Vagina (tissue), 2 donors: ENCODE measurements at regions not wholly inside any gene's neighbourhood (a gene's known extent, or its start where the extent isn't known, plus 50 kb on each side); places are given as distances from the start of the nearest gene placed in this dataset.

Source experiments
- DNase-seq, 2 donors: peaks; one replicate each; pipeline ENCODE4 v3.0.0-alpha.2; 2017; ENCODE audit errors: extremely low spot score in 2 of 2
- H3K27ac ChIP-seq: fragments of 200-600 bp; sonication (generic); one replicate; pipeline ENCODE4 v1.5.1; 2019
- H3K27me3 ChIP-seq: fragments of 200-600 bp; sonication (generic); one replicate; pipeline ENCODE4 v1.5.1; 2019
- H3K36me3 ChIP-seq, 2 donors: fragments of 200-600 bp; sonication (generic); one replicate each; pipeline ENCODE4 v1.5.1; 2017 to 2019
- H3K4me1 ChIP-seq: fragments of 200-600 bp; sonication (generic); one replicate; pipeline ENCODE4 v1.5.1; 2019
- H3K4me3 ChIP-seq, 2 donors: fragments of 200-600 bp; sonication (generic); 1 replicate in 1 of 2; 2 replicates in 1 of 2; pipeline ENCODE4 v1.5.1; 2016 to 2019
- H3K9me3 ChIP-seq: fragments of 200-600 bp; sonication (generic); one replicate; pipeline ENCODE4 v1.5.1; 2019
- POLR2A ChIP-seq, 2 donors: fragments of 450-650 bp; IDR thresholded peaks; one replicate each; pipeline ENCODE4 v1.6.1; 2017; ENCODE audit warnings: antibody characterized with exemption in 2 of 2, mild to moderate bottlenecking in 2 of 2, moderate library complexity in 2 of 2
- POLR2AphosphoS5 ChIP-seq, 2 donors: sonication (generic); formaldehyde crosslinking; IDR thresholded peaks; one replicate each; pipeline ENCODE4 v1.9.0; 2017; ENCODE audit warnings: antibody characterized with exemption in 2 of 2, mild to moderate bottlenecking in 2 of 2, low read depth in 1 of 2; ENCODE audit not compliant: insufficient read depth in 1 of 2
- intact Hi-C: fragments of 100-400 bp; cut with DNase I; formaldehyde crosslinking; loops from one replicate; pipeline ENCODE4 v1.15.1; 2023
- TF ChIP-seq, protein P1 (sequence below), 3 experiments: fragments of 450-650 bp in 2 of 3; fragments of 200-600 bp in 1 of 3; sonication (generic) in 1 of 3; IDR thresholded peaks; one replicate each; pipeline ENCODE4 v1.5.1; 2017 to 2019; ENCODE audit warnings: antibody characterized with exemption in 3 of 3, mild to moderate bottlenecking in 2 of 3, moderate library complexity in 2 of 3

DNA sequence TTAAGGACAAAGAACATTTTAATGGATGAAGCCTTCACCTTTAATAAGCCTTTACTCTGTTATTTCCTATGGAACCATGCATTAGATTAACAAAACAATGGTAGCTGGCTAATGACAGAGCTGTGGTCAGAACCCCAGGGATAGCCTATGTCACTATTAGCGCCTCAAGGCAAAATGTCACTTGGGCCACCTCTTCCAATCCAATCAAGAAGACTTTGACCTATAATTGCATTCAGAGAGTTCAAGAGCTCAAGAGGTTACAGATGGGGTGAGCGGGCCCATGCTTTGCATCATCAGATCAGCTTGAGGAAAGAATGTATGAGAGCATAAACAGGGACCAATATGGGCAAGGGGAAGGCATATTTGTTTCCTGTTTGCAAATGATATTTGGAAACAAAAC is 425.1 kb downstream of the ARHGEF28 start:
- intact Hi-C loops = no loop called here
- DNase-seq = no peak
- H3K4me3 ChIP-seq = no peak overlapping the region

DNA sequence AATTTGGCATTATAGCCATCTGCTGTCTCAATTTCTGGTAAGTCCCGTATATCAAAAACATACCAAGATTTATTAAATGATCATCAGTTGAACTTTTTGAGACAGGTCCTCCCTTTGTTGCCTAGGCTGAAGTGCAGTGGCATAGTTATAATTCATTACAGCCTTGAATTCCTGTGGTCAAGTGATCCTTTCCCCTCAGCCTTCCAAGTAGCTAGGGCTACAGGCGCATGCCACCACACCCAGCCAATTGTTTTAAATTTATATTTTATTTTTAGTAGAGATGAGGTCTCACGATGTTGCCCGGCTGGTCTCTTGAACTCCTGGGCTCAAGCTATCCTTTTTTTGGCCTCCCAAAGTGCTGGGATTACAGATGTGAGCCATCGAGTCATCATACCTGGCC is 418.9 kb downstream of the ARHGEF28 start:
- Histone ChIP-seq H3K4me1 (no peaks in the 10 kb centered on the region), H3K9me3 (no peaks in the 10 kb centered on the region), H3K4me3 (no peak overlapping the region), H3K36me3 (no peaks in the 10 kb centered on the region), H3K27me3 (no peaks in the 10 kb centered on the region), H3K27ac (no peak overlapping the region)
- intact Hi-C loops = no loop called here
- TF ChIP-seq, protein P1, sequence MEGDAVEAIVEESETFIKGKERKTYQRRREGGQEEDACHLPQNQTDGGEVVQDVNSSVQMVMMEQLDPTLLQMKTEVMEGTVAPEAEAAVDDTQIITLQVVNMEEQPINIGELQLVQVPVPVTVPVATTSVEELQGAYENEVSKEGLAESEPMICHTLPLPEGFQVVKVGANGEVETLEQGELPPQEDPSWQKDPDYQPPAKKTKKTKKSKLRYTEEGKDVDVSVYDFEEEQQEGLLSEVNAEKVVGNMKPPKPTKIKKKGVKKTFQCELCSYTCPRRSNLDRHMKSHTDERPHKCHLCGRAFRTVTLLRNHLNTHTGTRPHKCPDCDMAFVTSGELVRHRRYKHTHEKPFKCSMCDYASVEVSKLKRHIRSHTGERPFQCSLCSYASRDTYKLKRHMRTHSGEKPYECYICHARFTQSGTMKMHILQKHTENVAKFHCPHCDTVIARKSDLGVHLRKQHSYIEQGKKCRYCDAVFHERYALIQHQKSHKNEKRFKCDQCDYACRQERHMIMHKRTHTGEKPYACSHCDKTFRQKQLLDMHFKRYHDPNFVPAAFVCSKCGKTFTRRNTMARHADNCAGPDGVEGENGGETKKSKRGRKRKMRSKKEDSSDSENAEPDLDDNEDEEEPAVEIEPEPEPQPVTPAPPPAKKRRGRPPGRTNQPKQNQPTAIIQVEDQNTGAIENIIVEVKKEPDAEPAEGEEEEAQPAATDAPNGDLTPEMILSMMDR (IDR thresholded peaks at IDR 0.05) = no peak
- TF ChIP-seq POLR2A (IDR thresholded peaks at IDR 0.05) (no peak), POLR2AphosphoS5 (IDR thresholded peaks at IDR 0.05; ENCODE audit: insufficient read depth in 1 of 2, low read depth in 1 of 2) (no peak)
- no peak for DNase-seq

More for the DNA sequence above, 425.1 kb downstream of the ARHGEF28 start:
- TF ChIP-seq, protein P1 (IDR thresholded peaks at IDR 0.05) = no peak
- TF ChIP-seq POLR2A (IDR thresholded peaks at IDR 0.05) = no peak
- no peak for TF ChIP-seq POLR2AphosphoS5 (IDR thresholded peaks at IDR 0.05; ENCODE audit: insufficient read depth in 1 of 2, low read depth in 1 of 2)
- no peaks in the 10 kb centered on the region for H3K36me3 ChIP-seq
- H3K27me3 ChIP-seq = no peaks in the 10 kb centered on the region
- no peak overlapping the region for H3K27ac ChIP-seq
- no peaks in the 10 kb centered on the region for H3K9me3 ChIP-seq
- H3K4me1 ChIP-seq = no peaks in the 10 kb centered on the region

DNA sequence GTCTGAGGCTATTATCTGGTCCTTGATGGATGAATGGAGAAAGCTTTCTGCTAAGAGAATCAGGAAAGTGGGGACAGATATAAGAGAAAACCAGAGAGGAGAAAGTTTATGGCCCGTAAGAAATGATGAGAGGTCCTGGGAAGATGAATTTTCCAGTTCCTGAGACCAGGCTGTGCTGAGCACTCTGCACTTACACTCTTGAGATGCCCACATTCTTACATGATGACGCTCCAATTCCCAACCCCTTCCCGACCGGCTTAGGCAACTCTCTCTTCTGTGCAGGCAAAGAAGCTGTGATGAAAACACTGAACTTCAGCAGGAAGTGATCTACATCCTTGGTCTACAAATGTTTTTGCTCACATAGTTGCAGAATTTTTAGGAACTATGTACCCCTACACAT is 417.0 kb downstream of the ARHGEF28 start:
- TF ChIP-seq POLR2A (IDR thresholded peaks at IDR 0.05) = no peak
- TF ChIP-seq, protein P1 (IDR thresholded peaks at IDR 0.05) = no peak
- TF ChIP-seq POLR2AphosphoS5 (IDR thresholded peaks at IDR 0.05; ENCODE audit: insufficient read depth in 1 of 2, low read depth in 1 of 2) = no peak
- no peaks in the 10 kb centered on the region for H3K9me3 ChIP-seq
- intact Hi-C loops = no loop called here
- no peak overlapping the region for H3K27ac ChIP-seq
- no peaks in the 10 kb centered on the region for H3K36me3 ChIP-seq
- no peaks in the 10 kb centered on the region for H3K4me1 ChIP-seq
- H3K27me3 ChIP-seq = no peaks in the 10 kb centered on the region
- no peak overlapping the region for H3K4me3 ChIP-seq
- no peak for DNase-seq

DNA sequence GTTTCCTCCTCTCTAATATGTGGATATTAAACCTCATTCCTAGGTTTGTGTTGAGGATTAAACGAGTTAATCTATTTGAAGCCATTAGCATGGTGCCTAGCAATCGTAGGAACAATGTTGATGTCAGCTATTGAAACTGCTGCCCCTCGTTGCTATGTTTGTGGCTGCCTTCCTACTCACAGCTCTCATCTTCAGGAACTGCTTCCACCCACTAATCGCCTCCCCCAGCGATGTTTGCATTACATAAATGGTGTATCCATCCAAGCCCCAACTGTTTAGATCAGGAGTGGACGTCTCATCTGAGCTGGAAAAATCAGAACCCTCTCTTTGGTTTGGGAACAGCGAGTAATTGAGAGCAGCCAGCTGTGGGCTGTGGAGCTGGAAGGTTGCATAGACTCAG is 416.6 kb downstream of the ARHGEF28 start:
- TF ChIP-seq POLR2AphosphoS5 (IDR thresholded peaks at IDR 0.05; ENCODE audit: insufficient read depth in 1 of 2, low read depth in 1 of 2) (no peak), POLR2A (IDR thresholded peaks at IDR 0.05) (no peak)
- TF ChIP-seq, protein P1 (IDR thresholded peaks at IDR 0.05) = no peak
- DNase-seq = no peak
- intact Hi-C loops = no loop called here
- no peak overlapping the region for H3K4me3 ChIP-seq
- no peaks in the 10 kb centered on the region for H3K27me3 ChIP-seq
- H3K27ac ChIP-seq = no peak overlapping the region
- H3K36me3 ChIP-seq = no peaks in the 10 kb centered on the region
- H3K4me1 ChIP-seq = no peaks in the 10 kb centered on the region
- H3K9me3 ChIP-seq = no peaks in the 10 kb centered on the region

DNA sequence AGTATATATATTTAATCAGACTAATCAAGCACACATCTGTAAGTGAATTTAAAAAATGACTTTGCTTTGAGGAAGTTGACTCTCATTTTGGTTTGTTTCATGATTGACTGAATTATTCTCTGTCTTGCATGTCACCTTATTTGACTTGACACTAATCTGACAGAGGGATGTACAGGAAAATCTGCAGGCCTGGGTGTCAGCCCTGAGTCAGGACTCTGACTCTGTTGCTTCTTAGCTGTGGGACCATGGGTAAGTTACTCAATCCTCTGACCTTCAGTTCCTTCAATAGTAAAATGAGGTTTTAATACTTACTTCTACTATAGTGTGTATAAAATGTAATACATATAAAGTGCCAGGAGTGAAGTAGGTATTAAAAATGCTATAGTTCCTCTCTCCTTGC is 415.9 kb downstream of the ARHGEF28 start:
- no peak for DNase-seq
- no peaks in the 10 kb centered on the region for H3K27me3 ChIP-seq
- TF ChIP-seq POLR2AphosphoS5 (IDR thresholded peaks at IDR 0.05; ENCODE audit: insufficient read depth in 1 of 2, low read depth in 1 of 2) = no peak
- TF ChIP-seq POLR2A (IDR thresholded peaks at IDR 0.05) = no peak
- TF ChIP-seq, protein P1 (IDR thresholded peaks at IDR 0.05) = no peak
- no peaks in the 10 kb centered on the region for H3K4me1 ChIP-seq
- H3K36me3 ChIP-seq = no peaks in the 10 kb centered on the region
- H3K9me3 ChIP-seq = no peaks in the 10 kb centered on the region
- intact Hi-C loops = no loop called here
- H3K27ac ChIP-seq = no peak overlapping the region
- no peak overlapping the region for H3K4me3 ChIP-seq
